HG02852 (cell line): ENCODE measurements at regions not wholly inside any gene's neighbourhood (a gene's known extent, or its start where the extent isn't known, plus 50 kb on each side); places are given as distances from the start of the nearest gene placed in this dataset.
"Not testable (repeated sequence)": the region's sequence is repeated elsewhere in the genome, so short reads cannot be mapped to it uniquely, and the experiment has no call there.

Experiments
- ATAC-seq: cut with Tn5 transposase; IDR thresholded peaks from one replicate; pipeline ENCODE4 v1.9.1; 2021; ENCODE audit warnings: mild to moderate bottlenecking, moderate library complexity; ENCODE audit not compliant: unreplicated experiment

DNA sequence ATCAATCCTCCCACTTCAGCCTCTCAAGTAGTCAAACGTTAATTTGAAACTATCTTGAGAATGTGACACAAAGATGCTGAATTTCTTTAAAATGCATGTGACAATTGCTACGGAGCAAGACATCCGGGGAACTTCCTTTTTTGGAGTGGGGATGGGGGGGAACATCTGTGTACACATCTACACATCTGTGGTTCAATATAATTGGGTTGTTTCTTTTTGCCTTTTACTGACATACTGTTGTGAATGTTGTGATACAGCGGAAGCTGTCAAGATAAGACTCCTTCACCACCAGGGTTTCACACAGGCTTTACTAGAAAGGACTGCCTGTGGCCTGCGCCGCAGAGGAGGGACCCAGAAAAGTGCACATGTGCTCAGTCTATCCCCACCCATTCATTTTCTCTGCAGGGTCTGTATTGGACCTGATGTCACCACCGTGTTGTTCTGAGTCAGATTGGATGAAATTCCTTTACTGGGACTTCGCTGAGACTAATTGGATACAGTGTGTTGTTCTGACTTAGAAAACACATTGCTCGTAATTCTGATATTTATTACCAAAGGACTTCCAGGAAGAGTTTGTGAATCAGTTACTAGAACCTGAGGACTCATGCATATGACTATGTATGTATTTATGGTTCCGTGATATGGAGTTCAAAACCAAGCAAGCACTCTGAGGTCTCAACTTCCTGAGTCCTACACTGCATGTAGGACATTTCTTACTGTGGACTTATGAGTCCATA lies 98.7 kb upstream of the SGK1 start:
- no peak for ATAC-seq

DNA sequence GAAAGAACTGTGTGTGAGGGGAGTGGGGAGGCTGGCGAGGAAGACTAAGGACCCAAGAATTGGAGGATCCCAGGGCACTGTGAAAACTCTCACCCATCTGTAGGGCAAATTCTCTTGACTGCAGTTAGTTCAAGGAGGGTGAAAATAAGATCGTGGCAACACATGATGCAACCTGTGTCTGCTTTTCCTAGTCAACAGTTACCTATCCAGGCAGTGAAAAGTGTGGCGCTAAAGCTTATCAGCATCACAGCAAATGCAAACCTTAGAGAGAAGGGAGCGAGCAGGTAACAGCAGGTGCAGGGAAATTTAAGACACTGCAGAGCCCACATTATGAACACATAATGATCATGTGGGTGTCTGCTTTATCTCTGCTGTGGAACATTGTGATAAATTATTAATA lies 97.7 kb upstream of the SGK1 start:
- ATAC-seq, result no peak

DNA sequence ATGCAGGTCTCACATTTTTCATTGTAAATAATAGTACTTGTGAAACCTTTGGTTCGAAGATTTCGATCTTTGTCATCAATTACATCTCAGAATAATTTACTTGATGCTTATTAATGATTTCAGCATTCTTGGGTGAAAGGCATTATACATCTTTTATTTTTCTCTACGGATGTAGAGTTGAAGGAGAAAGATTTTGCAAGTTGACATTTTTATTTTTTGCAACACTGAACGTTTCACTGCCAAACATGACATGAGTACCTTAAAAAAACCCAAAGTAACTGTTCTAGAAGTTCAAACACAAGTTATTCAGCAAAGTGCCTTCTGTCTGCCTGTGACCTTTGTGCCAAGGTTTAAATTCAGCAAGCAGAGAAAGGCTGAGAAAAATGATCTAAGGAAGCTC lies 97.3 kb upstream of the SGK1 start:
- ATAC-seq, result no peak

DNA sequence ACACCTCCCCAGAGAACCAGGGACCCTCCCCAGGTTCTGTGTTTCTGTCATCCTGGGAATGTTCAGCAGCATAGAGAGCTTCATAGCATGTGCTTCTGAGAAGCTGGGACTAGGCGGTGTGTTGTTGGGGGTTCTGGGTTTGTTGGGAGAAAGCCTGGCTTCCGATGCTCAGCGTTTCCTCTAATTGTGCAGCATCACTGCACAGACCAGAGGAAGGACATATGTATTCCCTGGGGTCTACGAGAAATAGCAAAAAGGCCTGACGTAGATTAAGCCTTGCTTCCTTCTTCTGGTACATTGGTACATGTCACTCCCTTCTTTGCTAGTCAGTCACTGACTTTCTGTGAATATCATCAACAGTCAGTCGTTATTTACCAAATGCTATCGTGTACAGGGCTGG lies 96.9 kb upstream of the SGK1 start:
- ATAC-seq, result no peak

DNA sequence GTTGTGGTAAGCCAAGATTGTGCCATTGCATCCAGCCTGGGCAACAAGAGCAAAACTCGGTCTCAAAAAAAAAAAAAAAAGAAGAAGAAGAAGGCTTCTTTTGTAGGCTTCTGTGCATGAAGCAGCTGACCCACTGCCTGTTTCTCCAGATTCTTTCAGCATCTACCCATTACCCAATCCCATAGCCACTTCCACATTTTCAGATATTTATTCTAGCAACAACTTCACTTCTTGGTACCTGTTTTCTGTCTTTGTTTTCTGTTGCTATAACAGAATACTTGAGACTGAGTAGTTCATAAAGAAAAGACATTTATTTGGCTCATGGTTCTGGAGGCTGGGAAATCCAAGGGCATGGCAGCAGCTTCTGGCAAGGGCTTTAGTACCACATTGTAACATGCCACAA lies 95.3 kb upstream of the SGK1 start:
- no peak for ATAC-seq

DNA sequence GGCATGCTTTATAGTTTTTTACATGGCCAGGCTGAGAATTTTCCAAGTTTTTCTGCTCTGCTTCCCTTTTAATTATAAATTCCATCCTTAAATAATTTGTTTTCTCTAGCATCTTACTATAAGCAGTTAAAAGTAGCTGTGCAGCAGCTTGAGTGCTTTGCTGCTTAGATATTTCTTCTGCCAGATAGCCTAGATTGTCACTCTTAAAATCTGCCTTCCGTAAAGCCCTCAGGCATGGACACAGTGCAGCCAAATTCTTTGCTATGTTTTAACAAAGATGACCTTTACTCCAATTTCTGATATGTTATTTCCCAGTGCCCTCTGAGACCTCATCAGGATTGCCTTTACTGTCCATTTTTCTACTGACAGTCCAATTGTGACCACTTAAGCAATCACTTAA lies 92.6 kb upstream of the SGK1 start:
- ATAC-seq, result no peak

DNA sequence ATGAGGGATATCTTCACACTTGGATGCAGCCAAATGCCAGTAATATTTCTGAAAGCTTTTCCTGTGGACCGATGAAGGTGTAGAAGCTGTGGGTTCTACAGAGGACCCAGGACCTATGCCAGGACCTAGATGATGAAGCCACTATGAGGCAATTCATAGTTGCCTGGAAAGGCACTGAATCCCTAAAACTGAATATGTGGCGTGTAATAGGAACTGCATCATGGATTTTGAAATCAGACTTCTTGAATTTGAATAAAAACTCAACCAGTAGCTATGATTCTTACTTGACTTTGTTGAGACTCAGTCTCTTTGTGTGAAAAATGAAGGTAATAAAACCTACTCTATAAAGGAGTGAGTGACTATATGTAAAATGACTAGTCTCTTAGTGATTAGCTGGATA lies 89.9 kb upstream of the SGK1 start:
- ATAC-seq, result no peak

DNA sequence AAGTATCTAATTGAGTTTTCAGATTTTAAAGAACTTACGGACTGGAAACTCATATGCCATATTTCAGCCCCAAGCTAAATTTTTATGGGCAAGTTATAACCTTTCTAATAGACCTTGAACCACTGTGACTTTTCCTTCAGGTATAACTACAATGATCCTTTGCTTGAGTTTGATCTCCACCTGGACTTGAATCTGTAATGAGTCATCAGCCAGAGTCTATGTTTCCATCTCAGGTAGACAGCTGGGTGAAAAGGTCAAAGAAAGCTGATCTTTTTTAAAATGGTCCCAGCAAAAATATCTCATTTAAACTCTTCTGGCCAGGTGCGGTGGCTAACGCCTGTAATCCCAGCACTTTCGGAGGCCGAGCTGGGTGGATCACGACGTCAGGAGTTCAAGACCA lies 88.4 kb upstream of the SGK1 start:
- no peak for ATAC-seq

DNA sequence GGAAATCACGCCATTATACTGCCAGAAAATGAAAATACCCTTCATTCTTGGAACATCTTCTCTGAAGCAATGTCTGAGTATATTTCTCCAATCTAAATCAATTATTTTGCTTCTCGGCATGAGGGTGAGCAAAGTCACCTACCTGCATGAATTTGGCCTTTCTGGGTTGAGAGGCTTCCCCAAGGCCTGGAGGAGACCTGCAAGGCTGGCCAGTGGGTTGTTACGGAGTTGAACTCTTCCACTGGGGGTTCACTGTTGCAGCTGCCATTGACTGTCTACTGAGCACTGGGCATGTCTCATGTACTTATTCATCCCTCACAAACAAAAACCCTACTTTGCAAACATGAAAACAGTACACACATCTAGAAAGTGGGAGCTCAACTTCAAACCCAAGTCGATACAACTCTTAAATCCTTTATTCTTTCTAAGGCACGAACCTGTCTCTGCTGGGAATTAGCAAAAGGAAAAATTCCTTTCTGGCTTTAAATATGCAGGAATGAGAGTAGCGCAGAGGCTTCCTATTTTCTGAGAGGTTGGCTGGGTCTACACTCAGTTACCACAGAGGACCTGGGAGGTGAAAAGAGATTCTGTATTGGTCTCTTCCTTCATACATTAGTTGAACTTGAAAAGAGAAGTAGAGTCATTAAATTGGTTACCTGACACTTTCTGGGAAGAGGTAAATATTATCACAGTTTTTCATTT lies 87.6 kb upstream of the SGK1 start:
- ATAC-seq, result no peak

DNA sequence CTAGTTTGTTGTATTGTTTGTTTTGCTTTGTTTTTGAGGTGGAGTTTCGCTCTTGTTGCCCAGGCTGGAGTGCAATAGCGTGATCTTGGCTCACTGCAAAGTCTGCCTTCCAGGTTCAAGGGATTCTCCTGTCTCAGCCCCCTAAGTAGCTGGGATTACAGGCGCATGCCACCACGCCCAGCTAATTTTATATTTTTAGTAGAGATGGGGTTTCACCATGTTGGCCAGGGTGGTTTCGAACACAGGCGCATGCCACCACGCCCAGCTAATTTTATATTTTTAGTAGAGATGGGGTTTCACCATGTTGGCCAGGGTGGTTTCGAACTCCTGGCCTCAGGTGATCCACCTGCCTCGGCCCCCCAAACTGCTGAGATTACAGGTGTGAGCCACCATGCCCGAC lies 85.4 kb upstream of the SGK1 start:
- ATAC-seq, result not testable (repeated sequence)

DNA sequence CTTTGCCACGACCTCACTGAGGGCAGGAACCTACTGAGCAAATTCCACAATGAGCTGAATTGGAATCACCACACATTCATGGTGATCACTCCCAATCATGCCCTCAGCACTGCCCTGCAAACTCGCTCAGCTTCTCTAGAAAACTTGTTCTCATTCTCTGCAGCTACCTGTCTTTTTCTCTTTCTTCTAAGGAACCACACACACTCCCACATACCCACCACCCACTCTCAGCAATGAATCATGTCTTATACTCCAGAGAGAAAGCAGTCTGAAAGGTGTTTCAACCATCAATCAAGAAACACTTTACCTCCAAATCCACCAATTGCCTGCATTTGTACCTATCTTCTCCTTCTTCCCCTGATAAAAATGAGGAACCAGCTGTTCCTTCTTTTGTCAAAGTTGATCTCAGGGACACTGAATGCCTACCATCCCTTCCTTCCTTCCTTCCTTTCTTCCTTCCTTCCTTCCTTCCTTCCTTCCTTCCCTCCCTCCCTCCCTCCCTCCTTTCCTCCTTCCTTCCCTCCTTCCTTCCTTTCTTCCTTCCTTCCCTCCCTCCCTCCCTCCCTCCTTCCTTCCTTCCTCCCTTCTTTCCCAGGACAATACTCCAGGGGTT lies 84.6 kb upstream of the SGK1 start:
- ATAC-seq, result no peak

DNA sequence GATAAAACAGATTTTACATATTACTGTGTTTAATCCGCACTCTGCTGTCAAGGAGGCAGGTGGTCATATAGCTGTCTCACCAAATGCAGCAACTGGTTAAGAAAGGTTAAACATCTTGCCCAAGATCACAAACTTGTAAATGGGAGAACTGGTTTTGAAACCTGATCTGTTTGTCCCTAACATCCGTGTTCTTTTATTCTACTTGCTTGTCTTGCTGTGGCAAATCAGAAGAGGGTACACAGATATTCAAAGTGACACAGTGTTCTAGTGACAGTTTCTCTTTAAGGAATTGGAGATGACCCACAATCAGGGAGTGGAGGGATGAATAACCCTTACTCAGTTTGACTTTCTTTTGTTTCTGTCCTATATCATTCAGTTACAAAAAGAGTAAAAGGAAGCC lies 83.0 kb upstream of the SGK1 start:
- no peak for ATAC-seq

DNA sequence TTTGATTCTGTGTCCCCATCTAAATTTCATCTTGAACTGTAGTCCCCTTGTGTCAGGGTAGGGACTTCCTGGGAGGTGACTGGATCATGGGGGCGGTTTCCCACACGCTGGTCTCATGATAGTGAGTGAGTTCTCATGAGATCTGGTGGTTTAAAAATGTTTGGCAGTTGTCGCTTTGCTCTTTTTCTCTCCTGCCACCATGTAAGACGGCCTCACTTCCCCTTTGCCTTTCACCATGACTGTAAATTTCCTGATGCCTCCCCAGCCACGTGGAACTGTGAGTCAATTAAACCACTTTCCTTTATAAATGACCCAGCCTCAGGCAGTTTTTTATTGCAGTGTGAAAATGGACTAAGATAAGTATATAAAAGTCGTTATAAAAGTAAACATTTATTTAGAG lies 80.5 kb upstream of the SGK1 start:
- ATAC-seq, result no peak

DNA sequence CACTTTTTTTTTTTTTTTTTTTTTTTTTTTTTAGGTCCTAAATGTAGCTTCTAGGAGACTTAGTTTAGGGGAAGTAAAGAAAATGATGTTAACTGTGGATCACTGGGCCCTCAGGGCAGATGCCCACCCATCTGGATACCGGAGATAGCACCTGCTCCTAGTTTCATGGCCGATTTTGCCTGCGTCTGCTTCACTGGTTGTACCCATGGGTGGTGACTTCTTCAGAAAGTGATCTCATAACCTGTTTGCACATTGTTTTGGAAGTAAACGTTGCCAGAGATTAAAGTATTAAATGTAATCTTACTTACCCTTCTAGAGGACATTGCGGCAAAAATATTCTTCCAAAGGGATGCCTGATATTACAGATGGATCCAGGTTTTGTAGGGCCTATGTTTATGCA lies 79.8 kb upstream of the SGK1 start:
- ATAC-seq, result no peak

DNA sequence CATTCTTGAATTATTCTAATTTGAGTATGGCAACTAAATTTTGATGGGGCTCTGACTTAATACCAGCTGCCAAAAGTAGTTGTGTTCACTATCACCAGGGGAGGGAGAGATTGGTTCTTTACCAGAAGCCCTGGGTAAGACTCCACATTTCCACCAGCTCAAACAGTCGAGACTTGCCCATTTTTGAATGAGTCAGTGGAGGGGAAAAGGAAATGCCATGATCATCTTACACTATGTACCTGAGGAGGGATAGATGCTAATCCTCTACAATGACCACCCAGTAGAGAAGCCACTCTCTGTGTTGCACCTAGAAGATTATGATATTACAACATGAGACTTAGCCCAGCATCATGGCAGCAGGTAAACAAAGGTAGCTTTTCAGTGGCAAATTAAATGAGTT lies 77.0 kb upstream of the SGK1 start:
- ATAC-seq, result no peak

DNA sequence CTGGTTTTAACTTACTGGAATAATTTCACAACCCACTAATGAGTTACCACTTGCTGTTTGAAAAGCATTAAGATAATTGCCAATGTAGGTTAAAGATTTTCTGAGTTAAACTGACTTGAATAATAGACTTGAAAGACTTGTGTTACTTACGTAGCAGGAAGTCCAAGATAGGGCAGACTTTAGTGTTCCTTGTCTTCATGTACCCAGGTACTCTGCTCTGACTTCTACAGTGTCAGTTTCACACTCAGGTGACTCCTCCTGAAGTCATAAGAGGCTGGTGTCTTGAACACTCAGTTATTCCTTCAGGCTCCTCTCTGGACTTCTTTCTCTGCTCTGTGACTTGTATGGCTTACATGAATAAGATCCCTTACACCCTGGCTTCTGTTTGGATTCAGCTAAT lies 76.3 kb upstream of the SGK1 start:
- no peak for ATAC-seq

DNA sequence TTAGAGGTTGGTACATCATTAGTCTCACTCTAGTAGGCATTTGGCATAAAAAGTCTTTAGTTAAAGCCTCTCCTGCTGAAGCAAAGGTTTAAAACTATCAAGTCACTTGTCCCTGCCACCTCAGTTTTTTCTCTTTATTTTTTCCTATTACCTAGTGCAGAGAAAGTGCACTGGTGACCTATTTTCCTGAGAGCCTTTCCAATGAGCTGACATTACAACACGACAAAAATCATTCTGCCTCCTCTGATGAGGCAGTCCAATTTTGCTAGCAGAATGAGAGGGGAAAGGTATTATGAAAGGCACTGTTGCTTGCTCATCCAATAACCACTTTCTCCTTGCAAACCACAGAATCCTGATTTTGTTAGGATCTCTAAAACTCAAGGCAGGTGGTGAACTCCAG lies 73.3 kb upstream of the SGK1 start:
- ATAC-seq, result no peak

DNA sequence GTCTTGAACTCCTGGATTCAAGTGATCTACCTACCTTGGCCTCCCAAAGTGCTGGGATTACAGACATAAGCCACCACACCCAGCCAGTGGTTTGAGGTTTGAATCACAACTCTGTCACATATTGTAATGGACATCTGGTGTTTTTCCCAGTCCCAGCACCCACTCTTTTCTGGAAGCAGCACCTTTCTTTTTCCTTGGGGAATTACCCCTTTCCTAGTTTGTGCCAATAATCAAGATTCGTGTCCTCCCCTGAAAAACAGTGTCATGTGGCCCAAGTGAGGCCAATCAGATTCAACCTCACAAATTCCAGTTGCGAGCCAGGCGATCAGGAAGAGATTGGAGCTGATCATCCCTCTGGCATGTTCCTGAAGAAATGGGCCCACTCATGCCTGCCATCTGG lies 71.7 kb upstream of the SGK1 start:
- ATAC-seq, result no peak

DNA sequence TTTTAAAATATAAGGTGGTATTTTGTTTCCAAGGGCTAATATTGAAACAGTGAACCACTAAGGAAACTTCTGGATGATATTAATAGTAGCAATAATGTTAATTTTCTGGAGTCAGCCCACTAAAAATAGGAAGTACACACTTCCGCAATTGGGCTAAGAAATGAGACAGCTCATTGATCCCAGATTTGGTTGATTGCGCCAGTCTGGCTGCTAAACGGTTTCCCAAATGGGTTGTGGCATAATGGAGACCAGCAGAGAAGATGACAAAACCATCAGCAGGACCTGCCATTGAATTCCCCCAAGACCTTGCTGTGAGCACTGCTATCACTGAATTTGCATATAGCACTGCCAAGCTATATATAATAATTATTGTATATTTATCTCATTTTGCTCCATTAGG lies 71.2 kb upstream of the SGK1 start:
- no peak for ATAC-seq

DNA sequence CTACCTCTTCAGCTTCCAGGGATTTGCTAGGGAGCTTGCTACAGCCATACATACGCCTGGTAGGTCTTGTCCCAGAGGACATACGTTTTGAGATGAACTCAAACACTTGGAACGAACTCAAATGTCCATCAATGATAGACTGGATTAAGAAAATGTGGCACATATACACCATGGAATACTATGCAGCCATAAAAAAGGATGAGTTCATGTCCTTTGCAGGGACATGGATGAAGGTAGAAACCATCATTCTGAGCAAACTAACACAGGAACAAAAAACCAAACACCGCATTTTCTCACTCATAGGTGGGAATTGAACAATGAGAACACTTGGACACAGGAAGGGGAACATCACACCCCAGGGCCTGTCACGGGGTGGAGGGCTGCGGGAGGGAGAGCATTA lies 68.6 kb upstream of the SGK1 start:
- not testable (repeated sequence) for ATAC-seq

DNA sequence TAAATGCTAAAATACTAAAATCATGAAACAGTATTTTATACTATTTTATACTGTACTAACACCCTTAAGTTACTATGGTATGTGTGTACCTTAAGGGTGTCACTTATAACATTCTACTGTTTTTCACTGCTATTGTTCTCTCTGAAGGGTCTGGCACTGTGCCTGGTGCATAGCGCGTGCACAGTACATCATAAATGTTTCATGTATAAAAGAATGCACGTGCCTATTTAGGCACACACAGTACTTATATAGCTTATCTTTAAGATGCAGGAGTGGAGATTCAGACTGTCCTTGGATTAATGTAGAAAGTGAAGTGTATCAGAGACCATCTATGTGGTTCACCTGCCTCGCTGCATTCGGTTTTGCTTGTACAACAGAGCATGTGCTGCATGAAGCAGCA lies 64.0 kb upstream of the SGK1 start:
- ATAC-seq, result no peak

DNA sequence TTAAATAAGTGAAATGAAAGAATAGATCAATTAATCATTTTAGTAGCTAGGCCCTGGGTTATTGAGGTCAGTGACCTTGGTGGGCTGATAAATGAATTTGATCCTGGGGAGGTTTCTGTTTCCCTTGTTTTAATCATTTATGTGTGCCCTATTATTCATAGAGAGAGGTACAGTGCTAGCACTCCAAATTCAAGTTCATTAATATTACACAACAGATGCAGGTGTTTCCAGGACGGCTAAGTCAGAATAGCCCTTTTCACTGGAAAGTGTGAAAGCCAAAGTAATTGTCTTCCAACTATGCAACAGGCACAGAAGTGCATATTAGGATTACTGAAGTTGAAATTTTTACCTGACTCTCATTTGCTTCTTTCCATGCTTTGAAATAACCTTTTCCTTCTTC lies 61.7 kb upstream of the SGK1 start:
- ATAC-seq, result no peak
